HG02763 (cell line): ENCODE measurements at regions not wholly inside any gene's neighbourhood (a gene's known extent, or its start where the extent isn't known, plus 50 kb on each side); places are given as distances from the start of the nearest gene placed in this dataset.

Experiments used
- ATAC-seq: cut with Tn5 transposase; IDR thresholded peaks from one replicate; pipeline ENCODE4 v1.9.1; 2021; ENCODE audit warnings: mild to moderate bottlenecking, moderate library complexity; ENCODE audit not compliant: unreplicated experiment

DNA sequence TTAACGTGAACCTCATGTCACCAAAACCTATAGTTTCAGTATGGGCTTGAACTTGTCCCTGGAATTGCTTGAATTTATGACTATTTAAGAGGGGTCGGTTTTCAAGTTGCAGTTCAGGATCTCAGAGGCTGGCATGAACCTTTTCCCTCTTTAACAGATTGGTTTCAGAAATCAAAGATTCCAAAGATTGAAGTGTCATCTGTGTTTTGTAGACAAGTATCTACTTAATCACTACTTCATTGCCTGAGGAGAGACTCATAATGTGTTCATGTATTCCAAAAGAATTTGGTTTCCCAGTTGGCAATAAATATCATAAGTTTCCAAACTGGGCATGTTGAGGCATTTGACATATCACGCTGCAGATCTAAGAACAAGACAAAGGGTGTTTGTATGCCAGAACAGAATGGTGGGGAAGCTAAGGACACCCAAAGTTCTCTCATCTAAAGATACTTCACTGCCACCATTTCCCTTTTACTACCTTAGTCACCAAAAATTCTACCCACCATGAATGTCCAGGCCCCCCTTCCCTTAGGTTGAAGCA, 199.5 kb downstream of the NUAK1 start:
- no peak for ATAC-seq

DNA sequence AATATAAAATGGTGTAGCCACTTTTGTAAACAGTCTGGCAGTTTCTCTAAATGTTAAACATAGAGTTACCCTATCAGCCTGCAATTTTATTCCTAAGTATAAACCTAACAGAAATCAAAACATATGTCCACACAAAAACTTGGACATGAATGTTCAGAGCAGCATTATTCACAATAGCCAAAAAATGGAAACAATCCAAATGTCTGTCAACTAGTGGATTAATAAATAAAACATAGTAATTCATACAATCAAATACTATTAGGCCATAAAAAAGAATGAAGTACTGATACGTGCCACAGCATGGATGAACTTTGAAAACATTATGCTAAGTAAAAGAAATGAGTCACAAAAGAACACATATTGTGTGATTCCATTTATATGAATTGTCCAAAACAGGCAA, 196.5 kb downstream of the NUAK1 start:
- no peak for ATAC-seq

DNA sequence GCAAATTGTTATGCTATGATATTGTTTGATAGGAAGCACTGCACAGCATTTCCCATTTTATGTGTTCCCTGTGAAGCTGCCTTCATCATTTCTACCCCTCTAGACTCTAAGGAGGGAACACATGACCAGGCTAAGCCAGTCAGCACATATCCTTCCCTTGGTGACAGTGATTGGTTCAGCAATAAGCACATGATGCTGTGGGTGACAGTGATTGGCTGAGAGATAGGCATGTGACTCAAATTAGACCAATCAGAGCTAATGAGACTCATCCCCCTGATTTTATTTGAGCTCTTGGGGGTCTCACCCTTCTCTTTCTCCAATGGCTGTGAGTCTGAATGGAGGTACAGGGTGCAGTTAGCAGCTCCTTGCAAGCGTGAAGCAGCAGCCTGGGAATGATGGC, 195.2 kb downstream of the NUAK1 start:
- ATAC-seq: no peak

DNA sequence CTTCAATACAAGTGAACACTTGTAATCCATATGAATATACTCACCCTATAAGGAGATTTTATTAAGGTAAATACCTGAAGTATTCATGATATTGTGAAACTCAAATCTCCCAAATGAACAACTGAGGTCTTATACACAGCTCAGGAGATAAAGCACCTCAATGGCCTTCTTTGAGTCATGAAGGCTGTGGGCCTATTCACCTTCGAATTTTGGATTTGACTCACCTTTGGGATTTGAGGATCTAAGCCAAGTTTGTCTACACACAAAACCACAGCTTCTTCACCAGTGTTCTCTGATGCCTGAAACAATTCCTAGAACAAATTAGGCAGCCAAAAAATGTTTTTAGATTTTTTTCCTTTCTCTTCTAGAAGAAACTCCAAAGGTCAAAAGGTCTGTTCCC, 194.1 kb downstream of the NUAK1 start:
- no peak for ATAC-seq

DNA sequence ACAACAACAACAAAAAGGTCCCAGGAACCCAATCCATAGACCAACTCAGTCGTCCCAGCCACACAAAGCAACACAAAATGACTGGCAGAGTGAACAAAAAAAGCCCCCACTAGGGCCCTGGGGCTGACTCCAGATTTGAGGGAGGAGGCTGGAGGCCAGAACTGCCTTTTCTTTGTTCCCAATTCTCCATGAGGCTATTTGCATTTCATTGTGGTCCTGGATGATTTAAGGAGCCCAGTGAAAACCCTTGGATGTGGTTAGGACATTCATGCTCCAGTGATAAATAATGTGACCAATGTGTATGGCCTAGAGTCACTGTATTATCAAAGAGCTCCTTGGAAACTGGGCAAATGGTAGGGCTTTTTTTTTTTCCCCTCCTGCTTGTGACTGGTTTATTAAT, 192.9 kb downstream of the NUAK1 start:
- no peak for ATAC-seq

DNA sequence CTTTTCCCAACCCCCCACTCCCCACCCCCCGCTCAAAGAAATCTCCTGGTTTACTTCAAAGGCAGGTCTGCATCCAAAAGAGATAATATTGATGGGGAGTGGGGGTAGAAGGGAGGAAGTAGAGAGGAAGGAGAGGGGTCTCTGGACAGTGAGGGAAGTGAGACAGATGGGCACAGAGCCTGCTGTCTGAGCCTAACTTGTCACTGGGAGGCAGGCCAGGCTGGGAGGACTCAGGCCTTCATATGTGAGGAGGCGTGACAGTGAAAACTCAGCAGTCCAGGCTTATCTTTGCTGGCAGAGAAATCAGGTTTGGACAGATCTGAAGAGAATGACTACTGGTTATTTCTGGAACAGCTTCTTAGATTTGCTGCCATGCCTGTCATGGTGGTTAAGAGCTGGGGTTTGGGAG, 192.3 kb downstream of the NUAK1 start:
- no peak for ATAC-seq

DNA sequence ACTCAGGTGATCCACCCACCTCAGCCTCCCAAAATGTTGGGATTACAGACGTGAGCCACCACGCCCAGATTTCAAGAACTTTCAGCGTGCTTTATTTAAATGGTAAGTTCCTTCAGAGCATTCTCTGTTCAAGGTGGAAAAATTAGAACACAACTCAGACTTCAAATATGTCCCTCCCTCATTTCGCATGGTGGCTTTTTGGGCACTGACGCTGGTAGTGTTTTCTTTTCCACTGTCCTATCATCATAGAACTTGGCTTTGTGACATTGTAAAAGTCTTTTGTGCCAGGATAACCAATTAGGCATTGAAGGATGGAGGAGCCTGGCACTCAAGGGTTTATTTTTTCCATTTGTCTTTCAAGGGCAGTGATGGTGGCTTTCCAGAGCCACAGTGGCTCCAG, 190.8 kb downstream of the NUAK1 start:
- no peak for ATAC-seq

DNA sequence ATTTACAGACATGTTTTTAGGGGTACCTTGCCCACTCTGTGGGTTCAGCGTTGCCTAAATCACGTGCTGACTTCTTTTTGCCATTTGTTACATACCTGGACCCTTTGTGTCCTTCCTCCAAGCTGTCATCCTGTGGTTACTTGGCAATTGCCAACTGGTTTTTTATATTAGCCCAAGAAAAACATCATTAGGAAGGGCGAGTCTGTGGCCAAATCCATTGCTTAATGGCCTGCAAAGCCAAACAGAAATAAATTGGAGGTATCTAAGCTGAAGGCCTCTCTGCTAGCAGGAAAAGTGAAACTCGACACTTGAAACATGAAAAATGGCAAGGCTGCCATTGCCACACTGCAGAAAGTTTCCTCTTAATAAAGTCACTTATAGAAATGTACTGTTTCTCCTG, 190.4 kb downstream of the NUAK1 start:
- ATAC-seq: no peak

DNA sequence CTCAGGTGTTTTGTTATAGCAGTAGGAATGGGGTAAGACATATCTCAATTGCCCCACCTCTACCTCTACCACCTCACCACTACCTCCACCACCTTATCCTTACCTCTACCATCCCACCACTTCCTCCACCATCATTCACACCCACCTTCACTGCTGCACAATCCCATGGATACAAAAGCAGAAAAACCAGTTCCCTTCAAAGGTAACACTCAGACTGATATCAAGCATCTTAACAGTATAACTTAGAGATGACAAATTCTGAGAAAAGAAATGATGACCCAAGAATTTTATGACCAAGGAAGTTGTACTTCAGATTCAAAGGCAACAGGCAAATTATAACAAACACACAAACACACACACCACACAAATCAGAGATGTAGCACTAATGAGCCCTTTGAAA, 189.4 kb downstream of the NUAK1 start:
- no peak for ATAC-seq

DNA sequence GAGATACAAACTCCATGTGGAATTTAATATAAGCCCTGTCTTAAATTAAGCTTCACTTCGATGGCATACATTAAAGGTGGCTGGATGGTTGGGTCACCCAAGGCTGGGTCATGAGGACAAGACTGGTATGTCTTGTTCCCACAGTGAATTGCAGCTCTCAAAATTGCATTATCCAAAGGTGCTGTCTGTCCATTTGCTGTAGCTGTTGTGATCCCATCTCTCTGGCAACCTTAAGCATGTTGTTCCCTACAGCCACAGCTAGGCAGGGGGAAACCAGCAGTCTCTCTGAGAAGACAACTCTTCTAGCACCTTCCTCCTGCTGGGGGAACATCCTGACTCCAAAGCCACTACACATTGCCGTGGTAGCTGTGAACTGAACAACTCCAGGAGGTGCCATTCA, 187.0 kb downstream of the NUAK1 start:
- ATAC-seq: no peak

DNA sequence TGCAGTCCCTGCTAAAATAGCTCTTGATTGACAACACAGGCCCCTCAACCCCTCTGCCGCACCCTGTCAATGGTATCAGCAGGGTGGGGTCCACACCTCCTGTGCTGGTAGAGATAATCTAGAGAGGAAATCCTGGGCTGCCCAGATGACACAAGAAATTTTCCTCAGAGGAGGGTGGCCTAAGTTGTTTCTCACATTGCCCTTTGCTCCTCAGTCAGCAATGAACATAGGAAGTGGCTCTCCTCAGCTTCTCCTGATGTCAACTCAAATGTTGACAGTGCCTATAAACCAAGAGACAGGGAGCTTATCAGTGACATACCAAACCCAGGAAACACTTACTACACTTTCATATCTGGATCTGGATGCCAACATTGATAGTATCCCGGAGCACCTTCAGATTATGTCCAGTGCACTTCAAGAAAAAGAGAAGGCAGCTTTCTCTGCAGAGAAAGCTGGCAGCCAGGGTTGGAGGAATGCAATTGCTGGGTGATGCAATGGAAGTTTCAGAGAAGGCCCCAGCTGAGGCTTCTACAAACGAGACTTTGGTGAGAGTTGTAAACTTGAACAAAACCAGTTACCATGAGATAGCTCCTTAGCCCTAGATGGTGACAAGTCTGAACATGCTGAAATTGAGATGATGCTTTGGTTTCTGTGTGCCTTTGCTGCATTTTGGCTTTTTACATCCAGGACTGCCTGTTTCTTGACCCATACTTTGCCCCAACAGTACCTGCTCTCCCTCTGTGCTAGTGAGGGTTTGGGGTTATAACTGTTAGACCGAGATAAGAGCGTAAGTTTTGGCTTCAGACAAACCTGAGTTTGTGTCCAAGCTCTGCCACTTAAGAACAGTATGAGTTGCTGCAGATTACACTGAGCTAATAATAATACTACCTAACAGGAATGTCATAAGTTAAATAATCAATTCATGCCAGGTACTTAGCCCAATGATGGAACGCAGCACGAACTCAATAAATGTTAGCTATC, 183.5 kb downstream of the NUAK1 start:
- no peak for ATAC-seq

DNA sequence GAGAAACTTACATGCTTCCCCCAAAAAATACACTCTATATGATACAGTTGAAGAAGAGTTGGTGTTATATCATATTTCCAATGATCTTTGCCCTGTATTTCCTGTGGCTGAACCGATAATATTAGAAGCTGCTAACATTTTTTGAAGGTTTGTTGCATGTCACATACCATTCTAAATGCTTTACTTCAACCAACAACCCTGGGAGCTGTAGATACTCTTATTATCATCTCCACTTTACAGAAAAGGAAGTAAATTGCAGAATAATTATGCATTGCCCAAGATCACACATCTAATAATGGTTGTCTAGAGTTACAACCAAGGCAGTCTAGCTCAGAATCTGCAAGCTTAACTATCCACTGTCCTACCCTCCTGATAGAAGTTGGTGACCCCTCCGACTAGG, 182.8 kb downstream of the NUAK1 start:
- no peak for ATAC-seq

DNA sequence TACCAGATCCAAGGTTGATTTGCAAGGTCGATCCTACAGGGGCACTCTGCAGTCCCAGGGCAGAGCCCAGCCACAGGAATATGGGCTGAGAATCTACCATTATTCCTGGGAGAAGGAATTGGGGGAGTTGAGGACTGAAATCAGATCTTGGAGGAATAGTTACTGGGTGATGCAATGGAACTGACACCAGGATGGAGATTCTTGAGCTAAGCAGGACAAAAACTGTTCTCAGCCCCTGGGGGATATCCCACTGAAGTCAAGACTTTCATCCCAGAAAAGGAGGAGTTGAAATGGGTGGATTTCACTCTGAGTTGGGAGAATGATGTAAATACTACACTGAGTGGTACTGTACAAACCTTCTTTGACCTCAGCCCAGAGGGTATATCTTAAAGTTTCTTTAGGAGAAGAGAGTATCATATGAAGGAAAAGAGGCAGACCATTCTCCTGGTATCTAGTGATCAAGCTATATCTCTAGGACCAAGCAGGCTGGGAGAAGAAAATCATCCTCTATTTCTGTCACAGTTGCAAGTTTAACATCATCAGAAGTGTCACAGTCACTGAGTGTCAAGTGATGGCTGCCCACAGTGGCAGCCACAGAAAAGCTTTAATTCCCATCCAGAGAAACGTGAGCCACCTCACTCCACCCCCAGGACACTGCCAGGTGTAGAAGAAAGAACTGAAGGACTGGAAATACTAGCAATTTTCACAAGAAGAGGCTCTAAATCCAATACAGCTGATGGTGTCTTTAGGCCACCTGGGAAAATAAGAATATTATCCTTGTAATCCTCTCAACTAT, 181.9 kb downstream of the NUAK1 start:
- ATAC-seq: no peak

DNA sequence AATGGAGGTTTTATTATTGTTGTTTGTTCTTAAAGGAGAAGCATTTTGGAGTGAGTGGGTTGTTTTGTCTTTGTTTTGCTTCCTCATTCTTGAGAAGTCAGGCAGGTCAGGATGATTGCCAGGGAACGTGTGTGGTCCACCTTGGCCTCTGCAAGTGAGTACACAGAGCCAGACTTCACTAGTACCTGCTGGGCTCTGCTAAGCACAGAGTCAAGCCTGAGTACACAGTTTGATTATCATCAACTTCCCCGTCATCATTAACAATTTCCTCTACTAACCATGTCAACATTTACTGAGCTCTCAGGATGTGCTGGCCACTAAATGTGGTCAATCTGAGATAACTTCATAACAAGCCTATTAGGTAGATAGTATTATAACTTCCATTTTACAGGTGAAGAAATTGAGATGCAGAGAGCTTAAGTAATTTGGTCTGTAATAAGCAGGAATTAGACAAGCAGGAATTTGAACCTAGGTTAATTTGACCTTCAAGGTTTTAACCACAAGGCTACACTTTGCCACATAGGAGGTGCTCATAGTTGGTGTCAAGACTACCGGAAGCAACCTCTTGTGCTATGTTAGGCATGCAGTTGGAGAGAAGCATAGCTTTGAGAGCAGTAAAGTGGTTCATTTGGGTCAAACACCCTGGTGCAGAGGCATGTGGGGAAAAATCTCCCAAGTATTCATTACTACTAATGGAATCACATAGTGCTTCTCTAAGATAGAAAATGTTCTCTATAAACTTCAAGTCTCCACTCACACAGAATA, 178.3 kb downstream of the NUAK1 start:
- ATAC-seq: no peak

DNA sequence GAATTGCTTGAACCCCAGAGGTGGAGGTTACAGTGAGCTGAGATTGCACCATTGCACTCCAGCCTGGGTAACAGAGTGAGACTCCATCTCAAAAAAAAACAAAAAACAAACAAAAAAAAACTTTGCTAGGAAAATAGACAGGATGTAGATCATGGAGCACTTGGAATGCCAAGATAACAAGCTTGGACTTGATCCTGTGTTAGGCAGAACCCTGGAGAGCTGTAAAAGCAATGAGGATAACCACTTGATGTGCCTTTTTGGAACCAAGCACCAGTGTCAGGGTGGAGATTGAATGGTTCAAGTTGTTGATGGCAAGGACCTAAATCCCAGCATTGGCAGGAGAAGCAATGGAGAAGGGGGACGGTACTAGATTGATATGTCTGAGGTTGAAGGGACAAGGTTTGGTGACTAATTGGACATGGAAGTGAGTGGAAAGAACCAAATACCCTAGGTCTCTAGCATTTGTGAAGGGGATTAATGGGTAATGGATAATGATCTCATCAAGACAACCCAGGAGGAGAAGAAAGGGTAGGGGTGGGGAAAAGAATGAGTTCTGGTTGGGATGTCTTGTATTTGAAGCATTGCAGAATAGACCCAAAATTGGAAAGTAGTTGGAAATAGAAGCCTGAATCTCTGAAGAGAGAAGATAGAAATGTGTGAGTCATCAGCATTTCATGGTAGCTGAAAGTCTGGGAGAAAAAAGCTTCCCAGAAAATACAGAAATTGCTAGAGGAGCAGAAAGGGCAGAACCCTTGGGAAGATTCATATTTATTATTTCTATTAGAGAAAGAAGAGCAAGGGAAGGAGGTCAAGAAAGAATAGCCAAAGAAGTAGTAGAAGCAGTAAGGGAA, 176.7 kb downstream of the NUAK1 start:
- ATAC-seq: no peak

DNA sequence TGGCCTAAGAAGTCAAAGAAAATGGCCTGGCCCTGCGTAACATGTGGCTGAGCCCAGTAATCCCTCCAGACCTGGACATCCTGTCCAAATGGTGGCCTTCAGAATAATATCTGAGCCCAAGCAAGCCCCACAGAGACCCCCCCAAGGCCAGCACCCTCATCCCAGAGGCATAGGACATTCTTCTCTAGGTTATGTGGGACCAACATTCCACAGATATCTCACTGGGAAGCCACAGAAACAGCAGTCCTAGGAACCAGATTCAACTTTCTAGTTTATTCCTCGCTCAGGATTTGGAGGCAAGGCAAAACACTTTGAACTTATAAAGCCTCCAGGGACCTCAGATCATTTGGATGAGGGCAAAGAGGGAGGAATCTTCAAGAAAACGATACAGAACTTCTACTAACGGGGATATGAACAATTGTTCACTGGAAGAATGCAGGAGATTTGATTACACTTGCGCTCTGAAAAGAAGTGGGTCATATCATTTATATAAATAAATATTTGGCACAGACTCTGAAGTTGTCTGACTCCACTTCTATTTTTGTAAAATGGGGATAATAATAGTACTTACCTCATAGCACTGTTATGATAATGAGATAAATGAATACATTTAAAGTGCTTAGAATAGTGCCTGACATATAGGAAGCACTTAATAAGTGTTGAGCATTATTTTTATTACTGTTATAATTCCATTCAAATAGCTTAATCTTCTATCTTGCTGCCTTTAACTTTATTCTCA, 171.5 kb downstream of the NUAK1 start:
- ATAC-seq: no peak

DNA sequence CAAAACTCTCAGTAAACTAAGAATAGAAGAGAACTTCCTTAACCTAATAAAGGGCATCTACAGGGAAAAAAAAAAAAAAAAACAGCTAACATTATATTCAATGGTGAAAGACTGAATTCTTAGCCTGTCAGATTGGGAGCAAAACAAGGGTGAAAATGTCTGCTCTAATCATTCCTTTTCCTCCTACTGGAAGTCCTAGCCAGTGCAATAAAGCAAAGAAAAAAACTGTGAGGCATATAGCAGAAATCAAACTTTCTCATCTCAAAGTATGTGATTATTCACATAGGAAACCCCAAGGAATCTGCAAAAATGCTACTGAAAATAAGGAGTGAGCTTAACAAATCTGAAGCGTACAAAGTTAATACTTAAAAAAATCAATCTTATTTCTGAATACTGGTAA, 170.7 kb downstream of the NUAK1 start:
- no peak for ATAC-seq

DNA sequence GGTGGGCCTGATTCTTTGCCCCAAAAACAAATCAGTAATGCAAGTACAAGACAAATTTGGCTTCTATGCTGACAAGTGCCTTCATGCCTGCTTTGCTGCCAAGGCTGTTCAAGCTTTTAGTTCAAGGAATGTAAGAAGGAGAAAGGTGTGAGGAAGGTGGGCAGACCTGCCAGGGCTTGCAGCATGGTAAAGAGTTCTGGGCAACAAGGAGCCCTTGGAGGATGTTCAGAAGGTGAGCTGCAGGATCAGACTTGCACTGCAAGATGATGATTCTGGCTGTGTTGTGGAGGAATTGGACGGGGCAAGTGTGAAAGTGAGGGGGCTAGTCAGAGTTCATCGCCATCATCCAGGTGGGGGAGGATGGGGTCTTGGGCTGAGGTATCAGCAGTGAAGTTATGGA, 167.9 kb downstream of the NUAK1 start:
- no peak for ATAC-seq

DNA sequence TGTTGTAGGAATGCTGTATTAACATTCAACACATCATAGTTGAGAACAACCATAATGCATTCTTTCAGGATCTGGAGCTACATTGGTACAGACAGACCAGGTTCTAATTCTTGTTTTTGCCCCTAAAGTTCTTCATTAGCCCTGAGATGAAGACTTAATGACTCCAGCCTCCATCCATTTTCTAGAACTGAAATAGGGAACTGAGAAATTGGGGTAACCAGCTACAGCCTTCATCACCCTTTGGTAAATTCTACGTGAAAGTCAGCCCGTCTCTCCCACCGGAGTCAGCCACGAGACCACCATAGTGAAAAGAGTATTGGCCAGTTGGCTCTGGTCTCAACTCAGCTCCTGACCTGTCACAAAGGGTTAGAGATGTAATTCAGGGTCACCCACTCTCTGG, 164.0 kb downstream of the NUAK1 start:
- no peak for ATAC-seq
